ENCODE measurements at regions not wholly inside any gene's neighbourhood (a gene's known extent, or its start where the extent isn't known, plus 50 kb on each side); places are given as distances from the start of the nearest gene placed in this dataset.

DNA sequence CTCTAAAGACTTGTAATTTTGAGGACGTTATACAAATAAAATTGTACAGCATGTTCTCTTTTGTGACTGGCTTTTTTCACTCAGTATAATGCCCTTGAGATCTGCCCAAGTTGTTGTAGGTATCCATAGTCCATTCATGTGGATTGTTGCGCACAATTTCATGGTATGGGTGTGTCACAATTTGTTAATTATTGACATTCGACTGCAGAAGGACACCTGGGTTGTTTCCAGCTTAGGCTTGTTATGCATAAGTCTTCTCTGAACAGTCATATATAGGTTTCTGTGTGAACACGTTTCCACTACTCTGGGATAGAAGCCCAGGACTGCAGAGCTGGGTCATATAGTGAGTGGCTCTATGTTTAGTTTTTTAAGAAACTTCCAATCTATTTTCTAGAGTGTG, 800.8 kb upstream of the SALL3 start:
- TF ChIP-seq, protein P1, sequence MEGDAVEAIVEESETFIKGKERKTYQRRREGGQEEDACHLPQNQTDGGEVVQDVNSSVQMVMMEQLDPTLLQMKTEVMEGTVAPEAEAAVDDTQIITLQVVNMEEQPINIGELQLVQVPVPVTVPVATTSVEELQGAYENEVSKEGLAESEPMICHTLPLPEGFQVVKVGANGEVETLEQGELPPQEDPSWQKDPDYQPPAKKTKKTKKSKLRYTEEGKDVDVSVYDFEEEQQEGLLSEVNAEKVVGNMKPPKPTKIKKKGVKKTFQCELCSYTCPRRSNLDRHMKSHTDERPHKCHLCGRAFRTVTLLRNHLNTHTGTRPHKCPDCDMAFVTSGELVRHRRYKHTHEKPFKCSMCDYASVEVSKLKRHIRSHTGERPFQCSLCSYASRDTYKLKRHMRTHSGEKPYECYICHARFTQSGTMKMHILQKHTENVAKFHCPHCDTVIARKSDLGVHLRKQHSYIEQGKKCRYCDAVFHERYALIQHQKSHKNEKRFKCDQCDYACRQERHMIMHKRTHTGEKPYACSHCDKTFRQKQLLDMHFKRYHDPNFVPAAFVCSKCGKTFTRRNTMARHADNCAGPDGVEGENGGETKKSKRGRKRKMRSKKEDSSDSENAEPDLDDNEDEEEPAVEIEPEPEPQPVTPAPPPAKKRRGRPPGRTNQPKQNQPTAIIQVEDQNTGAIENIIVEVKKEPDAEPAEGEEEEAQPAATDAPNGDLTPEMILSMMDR (IDR thresholded peaks at IDR 0.05; ENCODE audit: low read depth, low read length) = no peak
- TF ChIP-seq POLR2A (IDR thresholded peaks at IDR 0.05; ENCODE audit: extremely low read depth, insufficient read length) = no peak
- TF ChIP-seq, protein P2, sequence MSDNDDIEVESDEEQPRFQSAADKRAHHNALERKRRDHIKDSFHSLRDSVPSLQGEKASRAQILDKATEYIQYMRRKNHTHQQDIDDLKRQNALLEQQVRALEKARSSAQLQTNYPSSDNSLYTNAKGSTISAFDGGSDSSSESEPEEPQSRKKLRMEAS (IDR thresholded peaks at IDR 0.05; ENCODE audit: low read depth, low read length) = no peak
